ENCODE measurements at regions not wholly inside any gene's neighbourhood (a gene's known extent, or its start where the extent isn't known, plus 50 kb on each side); places are given as distances from the start of the nearest gene placed in this dataset.

DNA sequence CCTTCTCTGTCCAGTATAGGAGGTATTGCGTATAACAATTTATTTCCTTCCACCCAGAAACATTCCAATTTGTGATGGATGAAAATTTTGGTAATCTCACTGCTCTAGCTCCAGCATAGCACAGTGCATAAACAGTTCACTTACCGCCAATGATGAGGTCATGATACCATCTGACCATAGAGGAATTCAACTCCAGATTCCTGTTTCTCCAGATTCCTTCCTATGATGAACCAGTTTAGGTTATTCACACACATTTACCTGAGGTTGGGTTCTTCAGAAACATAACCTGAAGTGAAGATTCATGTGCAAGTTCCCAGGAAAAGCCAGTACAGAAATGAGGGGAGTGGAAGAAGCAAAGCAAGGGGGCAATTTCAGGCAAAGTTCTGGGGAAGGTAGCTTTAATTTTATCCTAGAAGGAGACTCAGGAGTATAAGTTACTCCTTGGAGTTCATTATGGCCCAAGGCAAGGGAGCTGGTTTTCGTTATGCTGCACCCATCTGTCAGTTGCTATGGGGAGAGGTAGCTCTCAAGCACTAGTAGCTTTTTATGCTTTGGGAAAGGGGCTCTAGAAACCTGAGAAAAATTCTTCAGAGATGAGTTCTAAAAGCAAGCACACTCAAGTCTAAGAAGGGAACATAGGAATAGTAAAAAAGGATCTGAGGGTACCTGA is 121.6 kb downstream of the CASP12 start:
- TF ChIP-seq, protein P1, sequence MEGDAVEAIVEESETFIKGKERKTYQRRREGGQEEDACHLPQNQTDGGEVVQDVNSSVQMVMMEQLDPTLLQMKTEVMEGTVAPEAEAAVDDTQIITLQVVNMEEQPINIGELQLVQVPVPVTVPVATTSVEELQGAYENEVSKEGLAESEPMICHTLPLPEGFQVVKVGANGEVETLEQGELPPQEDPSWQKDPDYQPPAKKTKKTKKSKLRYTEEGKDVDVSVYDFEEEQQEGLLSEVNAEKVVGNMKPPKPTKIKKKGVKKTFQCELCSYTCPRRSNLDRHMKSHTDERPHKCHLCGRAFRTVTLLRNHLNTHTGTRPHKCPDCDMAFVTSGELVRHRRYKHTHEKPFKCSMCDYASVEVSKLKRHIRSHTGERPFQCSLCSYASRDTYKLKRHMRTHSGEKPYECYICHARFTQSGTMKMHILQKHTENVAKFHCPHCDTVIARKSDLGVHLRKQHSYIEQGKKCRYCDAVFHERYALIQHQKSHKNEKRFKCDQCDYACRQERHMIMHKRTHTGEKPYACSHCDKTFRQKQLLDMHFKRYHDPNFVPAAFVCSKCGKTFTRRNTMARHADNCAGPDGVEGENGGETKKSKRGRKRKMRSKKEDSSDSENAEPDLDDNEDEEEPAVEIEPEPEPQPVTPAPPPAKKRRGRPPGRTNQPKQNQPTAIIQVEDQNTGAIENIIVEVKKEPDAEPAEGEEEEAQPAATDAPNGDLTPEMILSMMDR (IDR thresholded peaks at IDR 0.05) = no peak
- TF ChIP-seq POLR2A (IDR thresholded peaks at IDR 0.05) = no peak
